Fibroblast of pulmonary artery (primary cell): ENCODE measurements at regions not wholly inside any gene's neighbourhood (a gene's known extent, or its start where the extent isn't known, plus 50 kb on each side); places are given as distances from the start of the nearest gene placed in this dataset.

Experiments used
- DNase-seq: peaks from one replicate; pipeline ENCODE4 v3.0.0-alpha.2; 2010; ENCODE audit warnings: low read depth
- H3K4me3 ChIP-seq: replicated peaks from 2 replicates; pipeline ENCODE4 v1.5.1; 2011; ENCODE audit warnings: low read depth, mild to moderate bottlenecking, control low read depth, low read length, moderate library complexity
- CTCF ChIP-seq: IDR thresholded peaks from 2 replicates; pipeline ENCODE4 v1.5.1; 2011; ENCODE audit warnings: mild to moderate bottlenecking, control low read depth, low read length, inconsistent platforms; ENCODE audit errors: missing control alignments

GRCh38 chr1:218702775-218703174 is 357.6 kb downstream of the TGFB2 start:
- H3K4me3 ChIP-seq = no peak overlapping the region
- no peak for DNase-seq
- TF ChIP-seq CTCF = no peak

GRCh38 chr1:218703836-218704235 is 358.7 kb downstream of the TGFB2 start:
- DNase-seq = no peak
- no peak for TF ChIP-seq CTCF
- no peak overlapping the region for H3K4me3 ChIP-seq

GRCh38 chr1:218705391-218705790 is 360.3 kb downstream of the TGFB2 start:
- TF ChIP-seq CTCF = no peak
- no peak overlapping the region for H3K4me3 ChIP-seq
- peak; percentile 16 for DNase-seq

- TF ChIP-seq CTCF = no peak
- H3K4me3 ChIP-seq = no peak overlapping the region
- DNase-seq = peak; percentile 94
Observed at GRCh38 chr1:218705911-218706893, 361.1 kb downstream of the TGFB2 start.

- DNase-seq = peak; percentile 16
- TF ChIP-seq CTCF = no peak
- H3K4me3 ChIP-seq = no peak overlapping the region
Observed at GRCh38 chr1:218711001-218711400, 365.9 kb downstream of the TGFB2 start.

- no peak overlapping the region for H3K4me3 ChIP-seq
- no peak for TF ChIP-seq CTCF
- peak; percentile 39 for DNase-seq
Observed at GRCh38 chr1:218711884-218712674, 366.9 kb downstream of the TGFB2 start.
